ENCODE measurements at regions not wholly inside any gene's neighbourhood (a gene's known extent, or its start where the extent isn't known, plus 50 kb on each side); places are given as distances from the start of the nearest gene placed in this dataset.

DNA sequence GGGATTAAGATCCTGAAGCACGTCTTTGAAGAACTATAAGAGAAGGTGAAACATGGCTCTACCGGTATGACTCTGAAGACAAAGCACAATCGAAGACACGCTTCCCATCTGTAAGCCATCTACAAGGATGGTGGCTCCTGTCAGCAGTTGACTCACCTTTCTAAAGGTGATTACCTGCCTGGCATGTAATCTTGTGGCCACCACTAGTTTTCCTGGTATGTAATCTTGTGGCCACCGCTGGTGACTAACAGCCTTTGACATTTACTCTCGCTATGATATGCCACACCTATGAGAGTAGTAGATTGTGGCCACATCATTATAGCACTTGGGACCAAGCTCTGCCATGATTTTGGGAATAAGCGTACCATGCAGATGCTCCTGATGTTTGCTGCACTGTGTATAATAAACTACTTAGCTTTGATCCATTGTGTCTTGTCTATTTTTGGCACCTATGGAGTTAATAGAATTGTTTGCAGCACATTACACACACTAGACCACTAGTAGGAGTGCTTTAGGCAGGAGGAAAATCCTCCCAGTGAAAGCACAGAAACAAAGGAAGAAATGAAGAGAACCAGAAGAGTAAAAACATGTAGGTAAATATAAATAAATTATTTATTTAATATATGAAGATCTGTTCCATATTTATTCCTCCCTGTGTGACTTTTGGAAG lies 59.8 kb downstream of the VAX1 start:
- no peak for DNase-seq

DNA sequence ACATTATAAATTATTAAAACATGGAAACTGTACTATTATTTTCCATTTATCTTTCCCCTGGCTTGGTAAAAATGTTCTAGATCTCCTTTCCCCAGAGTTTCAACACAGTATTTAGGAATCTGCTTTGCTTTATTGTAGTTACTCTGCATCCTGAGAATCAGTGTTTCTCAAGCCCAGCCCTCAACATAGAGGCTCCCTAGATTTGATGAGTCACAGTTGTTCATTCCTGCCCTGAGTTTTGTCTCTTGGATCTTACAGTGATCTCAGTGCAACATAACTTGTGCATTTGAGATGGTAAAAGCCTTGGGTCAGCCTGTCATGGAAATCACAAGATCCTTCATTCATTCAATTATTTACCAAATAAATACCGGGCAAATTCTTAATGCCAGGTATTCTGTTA lies 63.0 kb downstream of the VAX1 start:
- DNase-seq, result no peak

- peak in 1 of 2 experiments; percentile 28 for DNase-seq
Measured at GRCh38 chr10:117074621-117075020, 63.4 kb downstream of the VAX1 start.

DNA sequence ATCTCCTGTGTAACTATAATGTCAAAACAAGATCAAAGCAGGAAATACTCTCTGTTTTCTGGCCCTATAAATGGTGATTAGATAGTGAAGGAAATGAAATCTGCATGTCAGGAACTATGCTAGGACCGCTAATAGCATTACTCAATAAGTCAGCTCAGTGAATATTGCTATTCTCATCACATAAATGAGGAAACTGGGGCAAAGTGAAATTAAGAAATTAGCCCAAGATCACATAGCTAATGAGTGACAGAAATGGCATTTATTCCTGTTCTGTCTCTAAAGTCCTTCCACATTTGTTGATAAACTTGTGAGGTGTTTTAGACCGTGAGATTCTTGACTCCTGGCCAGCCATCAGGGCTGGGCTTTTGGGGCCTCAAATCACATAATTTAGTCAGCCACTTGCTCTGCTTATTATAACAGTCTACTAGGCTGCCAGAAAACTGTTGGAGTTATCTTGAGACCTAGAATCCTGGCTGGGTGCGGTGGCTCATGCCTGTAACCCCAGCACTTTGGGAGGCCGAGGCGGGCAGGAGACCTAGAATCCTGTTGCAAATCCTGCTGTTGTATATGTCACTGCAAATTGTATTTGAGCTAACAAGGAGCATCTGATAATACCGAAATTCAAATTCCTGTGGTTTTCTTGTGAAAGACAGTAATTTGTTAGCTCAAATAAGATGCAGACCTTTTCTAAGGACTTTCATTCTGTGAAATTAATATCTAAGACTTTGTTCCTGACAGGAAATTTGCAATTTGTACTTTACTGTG lies 66.5 kb upstream of the SHTN1 start:
- no peak for DNase-seq
